ENCODE measurements at regions not wholly inside any gene's neighbourhood (a gene's known extent, or its start where the extent isn't known, plus 50 kb on each side); places are given as distances from the start of the nearest gene placed in this dataset.

DNA sequence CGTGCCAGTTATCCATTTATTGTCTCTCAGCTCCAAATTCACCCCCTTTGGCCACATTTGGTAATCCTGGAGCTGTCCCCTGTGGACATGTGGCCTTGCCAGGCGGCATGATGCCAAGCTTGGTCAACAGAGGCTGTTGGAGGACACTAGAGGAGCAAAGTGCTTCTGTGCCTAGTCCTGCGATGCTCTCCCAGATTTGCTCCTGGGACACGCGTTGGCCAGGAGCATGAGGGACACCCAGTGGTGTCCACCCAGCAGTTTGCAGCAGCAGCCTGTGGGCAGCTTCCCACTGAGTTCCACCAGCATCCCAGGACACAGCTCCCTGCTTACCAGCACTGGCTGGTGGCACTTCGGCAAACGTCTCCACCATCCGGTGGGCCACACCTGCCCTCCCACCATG is 55.5 kb upstream of the STEAP1B start (continued):
- TF ChIP-seq, protein P1, sequence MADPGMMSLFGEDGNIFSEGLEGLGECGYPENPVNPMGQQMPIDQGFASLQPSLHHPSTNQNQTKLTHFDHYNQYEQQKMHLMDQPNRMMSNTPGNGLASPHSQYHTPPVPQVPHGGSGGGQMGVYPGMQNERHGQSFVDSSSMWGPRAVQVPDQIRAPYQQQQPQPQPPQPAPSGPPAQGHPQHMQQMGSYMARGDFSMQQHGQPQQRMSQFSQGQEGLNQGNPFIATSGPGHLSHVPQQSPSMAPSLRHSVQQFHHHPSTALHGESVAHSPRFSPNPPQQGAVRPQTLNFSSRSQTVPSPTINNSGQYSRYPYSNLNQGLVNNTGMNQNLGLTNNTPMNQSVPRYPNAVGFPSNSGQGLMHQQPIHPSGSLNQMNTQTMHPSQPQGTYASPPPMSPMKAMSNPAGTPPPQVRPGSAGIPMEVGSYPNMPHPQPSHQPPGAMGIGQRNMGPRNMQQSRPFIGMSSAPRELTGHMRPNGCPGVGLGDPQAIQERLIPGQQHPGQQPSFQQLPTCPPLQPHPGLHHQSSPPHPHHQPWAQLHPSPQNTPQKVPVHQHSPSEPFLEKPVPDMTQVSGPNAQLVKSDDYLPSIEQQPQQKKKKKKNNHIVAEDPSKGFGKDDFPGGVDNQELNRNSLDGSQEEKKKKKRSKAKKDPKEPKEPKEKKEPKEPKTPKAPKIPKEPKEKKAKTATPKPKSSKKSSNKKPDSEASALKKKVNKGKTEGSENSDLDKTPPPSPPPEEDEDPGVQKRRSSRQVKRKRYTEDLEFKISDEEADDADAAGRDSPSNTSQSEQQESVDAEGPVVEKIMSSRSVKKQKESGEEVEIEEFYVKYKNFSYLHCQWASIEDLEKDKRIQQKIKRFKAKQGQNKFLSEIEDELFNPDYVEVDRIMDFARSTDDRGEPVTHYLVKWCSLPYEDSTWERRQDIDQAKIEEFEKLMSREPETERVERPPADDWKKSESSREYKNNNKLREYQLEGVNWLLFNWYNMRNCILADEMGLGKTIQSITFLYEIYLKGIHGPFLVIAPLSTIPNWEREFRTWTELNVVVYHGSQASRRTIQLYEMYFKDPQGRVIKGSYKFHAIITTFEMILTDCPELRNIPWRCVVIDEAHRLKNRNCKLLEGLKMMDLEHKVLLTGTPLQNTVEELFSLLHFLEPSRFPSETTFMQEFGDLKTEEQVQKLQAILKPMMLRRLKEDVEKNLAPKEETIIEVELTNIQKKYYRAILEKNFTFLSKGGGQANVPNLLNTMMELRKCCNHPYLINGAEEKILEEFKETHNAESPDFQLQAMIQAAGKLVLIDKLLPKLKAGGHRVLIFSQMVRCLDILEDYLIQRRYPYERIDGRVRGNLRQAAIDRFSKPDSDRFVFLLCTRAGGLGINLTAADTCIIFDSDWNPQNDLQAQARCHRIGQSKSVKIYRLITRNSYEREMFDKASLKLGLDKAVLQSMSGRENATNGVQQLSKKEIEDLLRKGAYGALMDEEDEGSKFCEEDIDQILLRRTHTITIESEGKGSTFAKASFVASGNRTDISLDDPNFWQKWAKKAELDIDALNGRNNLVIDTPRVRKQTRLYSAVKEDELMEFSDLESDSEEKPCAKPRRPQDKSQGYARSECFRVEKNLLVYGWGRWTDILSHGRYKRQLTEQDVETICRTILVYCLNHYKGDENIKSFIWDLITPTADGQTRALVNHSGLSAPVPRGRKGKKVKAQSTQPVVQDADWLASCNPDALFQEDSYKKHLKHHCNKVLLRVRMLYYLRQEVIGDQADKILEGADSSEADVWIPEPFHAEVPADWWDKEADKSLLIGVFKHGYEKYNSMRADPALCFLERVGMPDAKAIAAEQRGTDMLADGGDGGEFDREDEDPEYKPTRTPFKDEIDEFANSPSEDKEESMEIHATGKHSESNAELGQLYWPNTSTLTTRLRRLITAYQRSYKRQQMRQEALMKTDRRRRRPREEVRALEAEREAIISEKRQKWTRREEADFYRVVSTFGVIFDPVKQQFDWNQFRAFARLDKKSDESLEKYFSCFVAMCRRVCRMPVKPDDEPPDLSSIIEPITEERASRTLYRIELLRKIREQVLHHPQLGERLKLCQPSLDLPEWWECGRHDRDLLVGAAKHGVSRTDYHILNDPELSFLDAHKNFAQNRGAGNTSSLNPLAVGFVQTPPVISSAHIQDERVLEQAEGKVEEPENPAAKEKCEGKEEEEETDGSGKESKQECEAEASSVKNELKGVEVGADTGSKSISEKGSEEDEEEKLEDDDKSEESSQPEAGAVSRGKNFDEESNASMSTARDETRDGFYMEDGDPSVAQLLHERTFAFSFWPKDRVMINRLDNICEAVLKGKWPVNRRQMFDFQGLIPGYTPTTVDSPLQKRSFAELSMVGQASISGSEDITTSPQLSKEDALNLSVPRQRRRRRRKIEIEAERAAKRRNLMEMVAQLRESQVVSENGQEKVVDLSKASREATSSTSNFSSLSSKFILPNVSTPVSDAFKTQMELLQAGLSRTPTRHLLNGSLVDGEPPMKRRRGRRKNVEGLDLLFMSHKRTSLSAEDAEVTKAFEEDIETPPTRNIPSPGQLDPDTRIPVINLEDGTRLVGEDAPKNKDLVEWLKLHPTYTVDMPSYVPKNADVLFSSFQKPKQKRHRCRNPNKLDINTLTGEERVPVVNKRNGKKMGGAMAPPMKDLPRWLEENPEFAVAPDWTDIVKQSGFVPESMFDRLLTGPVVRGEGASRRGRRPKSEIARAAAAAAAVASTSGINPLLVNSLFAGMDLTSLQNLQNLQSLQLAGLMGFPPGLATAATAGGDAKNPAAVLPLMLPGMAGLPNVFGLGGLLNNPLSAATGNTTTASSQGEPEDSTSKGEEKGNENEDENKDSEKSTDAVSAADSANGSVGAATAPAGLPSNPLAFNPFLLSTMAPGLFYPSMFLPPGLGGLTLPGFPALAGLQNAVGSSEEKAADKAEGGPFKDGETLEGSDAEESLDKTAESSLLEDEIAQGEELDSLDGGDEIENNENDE (IDR thresholded peaks at IDR 0.05; ENCODE audit: insufficient replicate concordance, low read length), result no peak
